GM12891 (cell line): ENCODE measurements at regions not wholly inside any gene's neighbourhood (a gene's known extent, or its start where the extent isn't known, plus 50 kb on each side); places are given as distances from the start of the nearest gene placed in this dataset.

ENCODE experiments used
- POLR2A ChIP-seq: IDR thresholded peaks from 2 replicates; pipeline ENCODE4 v1.6.1; 2011; ENCODE audit warnings: low read depth, low read length, control low read depth
- POLR2AphosphoS5 ChIP-seq: IDR thresholded peaks from 2 replicates; pipeline ENCODE4 v1.6.1; 2011; ENCODE audit warnings: low read depth, low read length, control low read depth
- POU2F2 ChIP-seq: IDR thresholded peaks from 2 replicates; pipeline ENCODE4 v1.6.1; 2011; ENCODE audit warnings: low read depth, mild to moderate bottlenecking, control low read depth, low read length, moderate library complexity
- SPI1 ChIP-seq: IDR thresholded peaks from 2 replicates; pipeline ENCODE4 v1.6.1; 2011; ENCODE audit warnings: low read depth, low read length, control low read depth
- TAF1 ChIP-seq: IDR thresholded peaks from 2 replicates; pipeline ENCODE4 v1.6.1; 2011; ENCODE audit warnings: low read depth, low read length, control low read depth

GRCh38 chr5:143495110-143495509 is 91.6 kb upstream of the NR3C1 start:
- TF ChIP-seq POLR2A, result no peak
- TF ChIP-seq TAF1, result no peak
- TF ChIP-seq POLR2AphosphoS5, result no peak
- no peak for TF ChIP-seq POU2F2
- no peak for TF ChIP-seq SPI1
